HEK293 (cell line): ENCODE measurements at regions not wholly inside any gene's neighbourhood (a gene's known extent, or its start where the extent isn't known, plus 50 kb on each side); places are given as distances from the start of the nearest gene placed in this dataset.
A peak's percentile ranks its signal among the peaks of the same experiment; 100 is the strongest.

Experiments used
- CTCF ChIA-PET: fragments of 350-600 bp; formaldehyde crosslinking; extraction: SDS; loops from one replicate; lab custom pipeline; 2021; ENCODE audit warnings: antibody characterized with exemption; lab: Yijun Ruan, JAX
- POLR2A ChIA-PET: fragments of 300-600 bp; formaldehyde crosslinking; extraction: SDS; loops from one replicate; lab custom pipeline; 2020; ENCODE audit warnings: antibody characterized with exemption, inconsistent platforms; lab: Yijun Ruan, JAX
- H3K27ac ChIP-seq: fragments of 200-500 bp; sonication (Bioruptor generic); 2 replicates; pipeline ENCODE4 v1.5.1; 2014; ENCODE audit warnings: low read depth, low read length, control low read depth, inconsistent platforms; ENCODE audit errors: extremely low read depth
- H3K36me3 ChIP-seq, 2 experiments: fragments of 200-500 bp in 1 of 2; sonication (Bioruptor generic) in 1 of 2; 1 replicate in 1 of 2; 2 replicates in 1 of 2; pipeline ENCODE4 v1.5.1; 2014 to 2017; ENCODE audit warnings: inconsistent platforms in 2 of 2, low read length in 2 of 2; ENCODE audit not compliant: control insufficient read depth in 2 of 2, insufficient read depth in 1 of 2
- H3K4me1 ChIP-seq: fragments of 200-500 bp; sonication (Bioruptor generic); 2 replicates; pipeline ENCODE4 v1.5.1; 2014; ENCODE audit warnings: mild to moderate bottlenecking, low read length, inconsistent platforms; ENCODE audit not compliant: control insufficient read depth, insufficient read depth
- H3K4me3 ChIP-seq: 2 replicates; pipeline ENCODE4 v1.5.1; 2011; ENCODE audit warnings: low read depth, mild to moderate bottlenecking, control low read depth, low read length, moderate library complexity
- H3K9me3 ChIP-seq: fragments of 200-500 bp; sonication (Bioruptor generic); 2 replicates; pipeline ENCODE4 v1.5.1; 2014; ENCODE audit warnings: low read depth, low read length, inconsistent platforms; ENCODE audit not compliant: control insufficient read depth, insufficient read depth
- GLIS1 ChIP-seq: fragments of 450-650 bp; formaldehyde crosslinking; IDR thresholded peaks from 2 replicates; pipeline ENCODE4 v1.5.1; 2016; ENCODE audit warnings: missing biosample characterization, missing genetic modification characterization
- IKZF3 ChIP-seq: fragments of 450-650 bp; IDR thresholded peaks from 2 replicates; pipeline ENCODE4 v1.5.0; 2018; ENCODE audit warnings: missing biosample characterization, mild to moderate bottlenecking, missing genetic modification characterization, moderate library complexity
- MEIS1 ChIP-seq: sonication (generic); formaldehyde crosslinking; IDR thresholded peaks from 2 replicates; pipeline ENCODE4 v1.8.1; 2022; ENCODE audit warnings: missing genetic modification reagents, mild to moderate bottlenecking, borderline replicate concordance
- MYNN ChIP-seq: fragments of 450-650 bp; formaldehyde crosslinking; IDR thresholded peaks from 2 replicates; pipeline ENCODE4 v1.5.1; 2016; ENCODE audit warnings: missing biosample characterization, missing genetic modification characterization, borderline replicate concordance
- ZIC2 ChIP-seq: fragments of 450-650 bp; formaldehyde crosslinking; IDR thresholded peaks from 2 replicates; pipeline ENCODE4 v1.5.1; 2016; ENCODE audit warnings: missing biosample characterization, missing genetic modification characterization
- ZNF132 ChIP-seq: fragments of 450-650 bp; formaldehyde crosslinking; IDR thresholded peaks from 2 replicates; pipeline ENCODE4 v1.5.1; 2017; ENCODE audit warnings: missing biosample characterization, missing genetic modification characterization, borderline replicate concordance
- ZNF169 ChIP-seq: fragments of 450-650 bp; formaldehyde crosslinking; IDR thresholded peaks from 2 replicates; pipeline ENCODE4 v1.5.1; 2016; ENCODE audit warnings: missing biosample characterization, missing genetic modification characterization
- ZNF311 ChIP-seq: fragments of 450-650 bp; formaldehyde crosslinking; IDR thresholded peaks from 2 replicates; pipeline ENCODE4 v1.5.1; 2017; ENCODE audit warnings: missing biosample characterization, missing genetic modification characterization, borderline replicate concordance
- ZNF324 ChIP-seq: fragments of 450-650 bp; formaldehyde crosslinking; IDR thresholded peaks from 2 replicates; pipeline ENCODE4 v1.5.1; 2016; ENCODE audit warnings: missing biosample characterization, missing genetic modification characterization
- ZNF354C ChIP-seq: fragments of 450-650 bp; formaldehyde crosslinking; IDR thresholded peaks from 2 replicates; pipeline ENCODE4 v1.5.1; 2016; ENCODE audit warnings: missing biosample characterization, missing genetic modification characterization, low read depth, borderline replicate concordance
- ZNF560 ChIP-seq: fragments of 450-650 bp; formaldehyde crosslinking; IDR thresholded peaks from 2 replicates; pipeline ENCODE4 v1.5.1; 2017; ENCODE audit warnings: missing biosample characterization, missing genetic modification characterization, borderline replicate concordance
- TF ChIP-seq, protein P1 (sequence below): fragments of 450-650 bp; formaldehyde crosslinking; IDR thresholded peaks from 2 replicates; pipeline ENCODE4 v1.5.1; 2016; ENCODE audit warnings: missing biosample characterization, missing genetic modification characterization
- TF ChIP-seq, protein P2 (sequence below): fragments of 450-650 bp; formaldehyde crosslinking; IDR thresholded peaks from 2 replicates; pipeline ENCODE4 v1.5.1; 2016; ENCODE audit warnings: missing biosample characterization, missing genetic modification characterization
- TF ChIP-seq, protein P3 (sequence below): fragments of 450-650 bp; formaldehyde crosslinking; optimal IDR thresholded peaks from 2 replicates; pipeline ENCODE3; 2016; ENCODE audit warnings: missing biosample characterization, mild to moderate bottlenecking, missing genetic modification characterization

DNA sequence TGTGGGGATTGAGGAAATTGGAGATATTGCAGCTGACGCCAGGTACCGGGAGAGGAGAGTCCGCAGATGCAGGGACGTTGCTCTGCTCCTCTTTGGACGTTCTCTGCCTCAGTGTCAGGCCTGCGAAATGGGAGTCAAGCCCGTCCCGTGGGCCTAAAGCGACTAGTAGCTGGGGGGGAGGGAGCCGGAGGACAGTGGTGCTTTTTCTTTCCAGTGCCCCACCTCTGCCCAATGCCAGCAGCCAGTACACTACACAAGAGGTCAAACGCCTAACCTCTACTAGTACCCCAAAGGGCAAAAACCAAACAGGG is 413.6 kb upstream of the ESRRG start (continued):
- TF ChIP-seq ZNF311 (tag by site-specific recombination) (no peak), ZIC2 (no peak), GLIS1 (tag by site-specific recombination) (no peak), MYNN (tag by site-specific recombination) (no peak), ZNF560 (tag by site-specific recombination) (no peak), ZNF354C (tag by site-specific recombination) (no peak), ZNF169 (no peak)
- TF ChIP-seq, protein P1, sequence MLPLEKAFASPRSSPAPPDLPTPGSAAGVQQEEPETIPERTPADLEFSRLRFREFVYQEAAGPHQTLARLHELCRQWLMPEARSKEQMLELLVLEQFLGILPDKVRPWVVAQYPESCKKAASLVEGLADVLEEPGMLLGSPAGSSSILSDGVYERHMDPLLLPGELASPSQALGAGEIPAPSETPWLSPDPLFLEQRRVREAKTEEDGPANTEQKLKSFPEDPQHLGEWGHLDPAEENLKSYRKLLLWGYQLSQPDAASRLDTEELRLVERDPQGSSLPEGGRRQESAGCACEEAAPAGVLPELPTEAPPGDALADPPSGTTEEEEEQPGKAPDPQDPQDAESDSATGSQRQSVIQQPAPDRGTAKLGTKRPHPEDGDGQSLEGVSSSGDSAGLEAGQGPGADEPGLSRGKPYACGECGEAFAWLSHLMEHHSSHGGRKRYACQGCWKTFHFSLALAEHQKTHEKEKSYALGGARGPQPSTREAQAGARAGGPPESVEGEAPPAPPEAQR (tag by site-specific recombination): no peak
- TF ChIP-seq, protein P2, sequence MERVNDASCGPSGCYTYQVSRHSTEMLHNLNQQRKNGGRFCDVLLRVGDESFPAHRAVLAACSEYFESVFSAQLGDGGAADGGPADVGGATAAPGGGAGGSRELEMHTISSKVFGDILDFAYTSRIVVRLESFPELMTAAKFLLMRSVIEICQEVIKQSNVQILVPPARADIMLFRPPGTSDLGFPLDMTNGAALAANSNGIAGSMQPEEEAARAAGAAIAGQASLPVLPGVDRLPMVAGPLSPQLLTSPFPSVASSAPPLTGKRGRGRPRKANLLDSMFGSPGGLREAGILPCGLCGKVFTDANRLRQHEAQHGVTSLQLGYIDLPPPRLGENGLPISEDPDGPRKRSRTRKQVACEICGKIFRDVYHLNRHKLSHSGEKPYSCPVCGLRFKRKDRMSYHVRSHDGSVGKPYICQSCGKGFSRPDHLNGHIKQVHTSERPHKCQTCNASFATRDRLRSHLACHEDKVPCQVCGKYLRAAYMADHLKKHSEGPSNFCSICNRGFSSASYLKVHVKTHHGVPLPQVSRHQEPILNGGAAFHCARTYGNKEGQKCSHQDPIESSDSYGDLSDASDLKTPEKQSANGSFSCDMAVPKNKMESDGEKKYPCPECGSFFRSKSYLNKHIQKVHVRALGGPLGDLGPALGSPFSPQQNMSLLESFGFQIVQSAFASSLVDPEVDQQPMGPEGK (tag by site-specific recombination): no peak

DNA sequence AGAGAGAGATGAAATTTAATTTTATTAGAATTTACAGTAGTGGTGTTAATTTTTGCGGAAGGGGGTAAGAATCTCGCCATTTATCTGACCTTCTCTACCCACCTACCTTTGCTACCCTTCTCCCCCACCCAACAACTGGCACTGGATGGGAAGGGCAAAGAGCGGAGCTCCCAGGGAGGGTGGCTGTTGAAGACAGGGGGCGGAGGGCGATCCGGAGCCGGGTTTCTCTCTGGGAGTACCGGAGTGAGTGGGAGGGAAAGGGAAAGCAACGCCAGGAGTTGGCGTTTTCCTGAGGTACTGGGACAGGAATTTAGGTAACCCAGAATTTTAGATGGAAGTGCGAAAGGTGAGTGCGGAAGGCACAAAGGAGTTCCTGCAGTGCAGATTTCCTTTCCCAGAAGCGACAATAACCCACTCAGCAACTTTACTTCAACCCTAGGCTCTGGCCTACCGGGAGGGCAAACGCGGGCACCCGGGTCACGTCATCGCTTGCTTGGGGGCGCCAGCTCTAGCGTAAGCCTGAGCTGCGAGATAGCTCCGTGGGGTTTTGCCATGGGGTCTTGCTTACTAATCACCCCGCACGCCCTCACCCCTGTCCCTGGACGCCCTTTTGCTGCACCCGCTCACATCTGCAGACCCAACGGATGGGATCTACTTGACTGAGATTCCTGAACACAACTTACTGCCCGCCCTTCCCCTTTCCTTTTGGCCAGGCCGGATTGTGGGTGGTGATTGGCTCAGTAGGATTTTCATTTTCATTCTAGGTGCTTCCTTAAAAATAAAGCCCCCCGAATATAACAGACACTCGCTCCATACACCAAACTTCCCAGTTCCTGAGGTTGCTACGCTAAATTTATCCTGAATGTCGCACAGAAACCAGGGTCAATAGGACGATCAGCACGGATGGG is 413.0 kb upstream of the ESRRG start:
- ChIA-PET CTCF (interaction anchor here (0.7 kb wide), 2 partner anchors 124 to 299 kb away, joined by 3 to 4 read pairs; no protein-coding TSS in a partner anchor), POLR2A (no interaction called here)
- Histone ChIP-seq H3K9me3 (no peaks in the 10 kb centered on the region), H3K36me3 (no peaks in the 10 kb centered on the region), H3K4me1 (no peaks in the 10 kb centered on the region), H3K27ac (no peak overlapping the region), H3K4me3 (no peak overlapping the region)
- TF ChIP-seq ZNF354C (tag by site-specific recombination): no peak
- no peak for TF ChIP-seq ZNF132
- TF ChIP-seq ZNF324 (tag by site-specific recombination): no peak

DNA sequence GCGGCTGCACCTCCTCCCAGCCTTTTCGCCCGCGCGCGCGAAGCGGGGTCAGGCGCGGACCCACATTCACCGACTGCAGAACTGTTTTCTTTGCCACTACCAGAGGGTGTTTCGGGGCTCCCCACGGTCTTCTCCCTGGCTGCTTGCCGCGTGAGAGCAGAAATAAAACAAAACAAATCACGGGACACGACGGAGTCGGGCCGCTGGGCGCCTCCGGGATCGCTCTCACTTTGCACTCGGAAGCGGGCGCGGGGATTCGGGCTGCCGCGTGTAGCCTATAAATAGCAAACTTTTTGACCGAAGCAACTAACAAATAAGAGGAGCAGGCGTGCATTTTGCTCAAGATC is 412.3 kb upstream of the ESRRG start:
- TF ChIP-seq MEIS1 (CRISPR knock-in tag) (no peak), IKZF3 (tag by site-specific recombination) (no peak)
- TF ChIP-seq, protein P3, sequence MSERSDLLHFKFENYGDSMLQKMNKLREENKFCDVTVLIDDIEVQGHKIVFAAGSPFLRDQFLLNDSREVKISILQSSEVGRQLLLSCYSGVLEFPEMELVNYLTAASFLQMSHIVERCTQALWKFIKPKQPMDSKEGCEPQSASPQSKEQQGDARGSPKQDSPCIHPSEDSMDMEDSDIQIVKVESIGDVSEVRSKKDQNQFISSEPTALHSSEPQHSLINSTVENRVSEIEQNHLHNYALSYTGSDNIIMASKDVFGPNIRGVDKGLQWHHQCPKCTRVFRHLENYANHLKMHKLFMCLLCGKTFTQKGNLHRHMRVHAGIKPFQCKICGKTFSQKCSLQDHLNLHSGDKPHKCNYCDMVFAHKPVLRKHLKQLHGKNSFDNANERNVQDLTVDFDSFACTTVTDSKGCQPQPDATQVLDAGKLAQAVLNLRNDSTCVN (tag by site-specific recombination): peak; percentile 25
- POLR2A ChIA-PET: no interaction called here
- H3K4me1 ChIP-seq: no peaks in the 10 kb centered on the region
- peak overlapping the region; percentile 49 for H3K4me3 ChIP-seq
- H3K27ac ChIP-seq: no peak overlapping the region
- no peaks in the 10 kb centered on the region for H3K9me3 ChIP-seq
- no peaks in the 10 kb centered on the region for H3K36me3 ChIP-seq
- CTCF ChIA-PET: interaction anchor here (0.7 kb wide), 1 partner anchor 123 kb away, joined by 4 read pairs; no protein-coding TSS in a partner anchor
